Suppressor macrophage treated with lipopolysaccharide for 1 hour (primary cell): ENCODE measurements at regions not wholly inside any gene's neighbourhood (a gene's known extent, or its start where the extent isn't known, plus 50 kb on each side); places are given as distances from the start of the nearest gene placed in this dataset.

Source experiments
- DNase-seq, 3 donors: peaks; one replicate each; pipeline ENCODE4 v3.0.0-alpha.2; 2020 to 2022

GRCh38 chr10:113967126-113967525 is 76.5 kb upstream of the ADRB1 start:
- DNase-seq = no peak

- no peak for DNase-seq
These were observed 73.0 kb upstream of the ADRB1 start for GRCh38 chr10:113970641-113971040.

- DNase-seq = no peak
These were observed 72.2 kb upstream of the ADRB1 start for GRCh38 chr10:113971349-113971973.

GRCh38 chr10:113977174-113977573 is 66.5 kb upstream of the ADRB1 start:
- no peak for DNase-seq

GRCh38 chr10:113978802-113979201 is 64.9 kb upstream of the ADRB1 start:
- no peak for DNase-seq

- no peak for DNase-seq
These were observed 64.3 kb upstream of the ADRB1 start for GRCh38 chr10:113979409-113979808.

GRCh38 chr10:113980408-113981087 is 63.1 kb upstream of the ADRB1 start:
- no peak for DNase-seq

- DNase-seq = no peak
These were observed 61.4 kb upstream of the ADRB1 start for GRCh38 chr10:113982296-113982695.

- DNase-seq = peak in 1 of 3 donors; percentile 22
These were observed 60.9 kb upstream of the ADRB1 start for GRCh38 chr10:113982769-113983168.

- DNase-seq = no peak
These were observed 60.1 kb upstream of the ADRB1 start for GRCh38 chr10:113983552-113983951.

- DNase-seq = no peak
These were observed 58.3 kb upstream of the ADRB1 start for GRCh38 chr10:113985297-113985844.

GRCh38 chr10:113986316-113986715 is 57.4 kb upstream of the ADRB1 start:
- DNase-seq = no peak

GRCh38 chr10:113987156-113987555 is 56.5 kb upstream of the ADRB1 start:
- DNase-seq = no peak

GRCh38 chr10:113987805-113988204 is 55.9 kb upstream of the ADRB1 start:
- peak; percentile 62 to 86 (median 80) for DNase-seq

- no peak for DNase-seq
These were observed 55.1 kb upstream of the ADRB1 start for GRCh38 chr10:113988535-113988934.

- DNase-seq = no peak
These were observed 52.4 kb upstream of the ADRB1 start for GRCh38 chr10:113991091-113991860.

GRCh38 chr10:113992471-113993011 is 51.1 kb upstream of the ADRB1 start:
- DNase-seq = peak; percentile 39 to 64 (median 48)

GRCh38 chr10:113993489-113993991 is 50.1 kb upstream of the ADRB1 start:
- DNase-seq = peak in 2 of 3 donors; percentile 28 to 30
